Middle frontal gyrus (tissue), 1 donor: ENCODE measurements at regions not wholly inside any gene's neighbourhood (a gene's known extent, or its start where the extent isn't known, plus 50 kb on each side); places are given as distances from the start of the nearest gene placed in this dataset.
"Not testable (repeated sequence)": the region's sequence is repeated elsewhere in the genome, so short reads cannot be mapped to it uniquely, and the experiment has no call there.

Source experiments
- DNase-seq: peaks from one replicate; pipeline ENCODE4 v3.0.0-alpha.2; 2015; ENCODE audit warnings: low spot score; ENCODE audit errors: extremely low spot score

GRCh38 chr2:16373341-16373740, 292.3 kb downstream of the CYRIA start:
- DNase-seq = no peak

DNA sequence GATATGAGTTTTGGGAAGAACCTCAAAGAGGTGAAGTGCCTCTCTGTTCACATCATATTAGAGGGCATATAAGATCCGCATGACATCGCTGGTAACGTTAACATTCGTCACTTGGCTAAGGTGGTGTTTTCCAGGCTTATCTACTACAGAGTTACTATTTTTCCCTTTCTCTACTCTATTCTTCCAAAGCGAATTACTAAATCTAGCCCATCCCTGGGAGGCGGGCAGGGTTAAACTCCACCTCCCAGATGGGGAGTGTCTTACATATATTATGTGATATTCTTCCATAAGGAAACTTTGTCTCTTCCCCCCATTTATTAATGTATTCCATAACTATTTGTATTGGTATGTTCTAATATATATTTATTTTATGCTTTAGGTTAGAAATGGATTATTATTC, 293.9 kb downstream of the CYRIA start:
- no peak for DNase-seq

DNA sequence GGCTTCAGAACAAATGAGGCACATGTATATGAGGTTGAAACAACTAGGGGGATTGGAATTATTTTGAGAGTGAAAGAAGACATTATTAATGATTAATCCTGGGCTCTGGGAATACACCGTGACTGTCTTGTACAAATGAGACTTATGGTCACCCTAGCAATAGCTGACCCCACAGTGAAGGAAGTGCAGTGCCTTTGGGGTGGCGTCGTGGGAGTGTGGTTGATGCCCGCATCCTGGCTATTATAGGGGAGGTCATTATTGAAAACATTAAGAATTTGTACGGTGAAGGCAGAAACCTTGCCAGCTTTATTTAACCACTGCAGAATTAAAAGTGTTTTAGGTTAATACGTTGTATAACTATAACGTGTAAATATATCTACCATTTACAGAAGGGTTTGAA, 296.7 kb downstream of the CYRIA start:
- DNase-seq = no peak

GRCh38 chr2:16368328-16368727, 297.3 kb downstream of the CYRIA start:
- no peak for DNase-seq

GRCh38 chr2:16365366-16365765, 300.3 kb downstream of the CYRIA start:
- DNase-seq = no peak

DNA sequence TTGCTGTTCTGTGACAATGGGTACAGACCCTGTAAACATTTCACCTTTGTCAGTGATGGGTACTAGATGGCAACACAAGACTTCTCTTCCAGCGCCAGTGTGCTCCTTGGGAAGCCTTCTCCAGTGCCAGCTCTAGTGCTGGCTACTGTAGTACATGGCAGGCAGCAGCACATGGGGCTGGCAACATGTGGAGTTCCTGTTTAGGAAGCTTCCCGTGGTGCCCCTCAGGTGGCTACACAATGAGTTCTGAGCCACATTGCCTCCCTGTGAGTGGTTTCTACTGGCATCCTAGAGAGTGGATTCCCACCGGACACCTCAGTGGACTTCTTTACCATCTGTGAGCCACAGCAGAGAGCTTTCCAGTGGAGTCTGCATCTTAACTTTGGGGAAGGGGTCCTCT, 302.1 kb downstream of the CYRIA start:
- DNase-seq = no peak

DNA sequence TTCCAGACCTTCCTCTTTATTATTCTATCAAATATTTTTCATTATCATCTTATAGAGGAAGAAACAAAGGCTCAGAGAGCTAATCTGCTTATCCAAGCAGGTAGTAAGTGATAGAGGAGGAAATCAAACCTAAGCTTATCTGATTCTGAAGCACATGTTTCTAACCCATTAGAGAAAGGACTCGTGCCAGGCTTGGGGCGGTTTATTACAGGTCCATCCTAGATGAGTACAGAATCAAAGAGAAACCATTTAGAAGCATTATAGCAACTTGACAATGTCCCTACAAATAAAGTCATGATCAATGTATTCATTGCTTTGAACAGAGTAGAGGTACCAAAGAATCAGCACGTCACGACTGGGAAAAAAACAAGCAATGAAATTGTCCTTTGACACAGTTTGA, 303.0 kb downstream of the CYRIA start:
- DNase-seq = no peak

DNA sequence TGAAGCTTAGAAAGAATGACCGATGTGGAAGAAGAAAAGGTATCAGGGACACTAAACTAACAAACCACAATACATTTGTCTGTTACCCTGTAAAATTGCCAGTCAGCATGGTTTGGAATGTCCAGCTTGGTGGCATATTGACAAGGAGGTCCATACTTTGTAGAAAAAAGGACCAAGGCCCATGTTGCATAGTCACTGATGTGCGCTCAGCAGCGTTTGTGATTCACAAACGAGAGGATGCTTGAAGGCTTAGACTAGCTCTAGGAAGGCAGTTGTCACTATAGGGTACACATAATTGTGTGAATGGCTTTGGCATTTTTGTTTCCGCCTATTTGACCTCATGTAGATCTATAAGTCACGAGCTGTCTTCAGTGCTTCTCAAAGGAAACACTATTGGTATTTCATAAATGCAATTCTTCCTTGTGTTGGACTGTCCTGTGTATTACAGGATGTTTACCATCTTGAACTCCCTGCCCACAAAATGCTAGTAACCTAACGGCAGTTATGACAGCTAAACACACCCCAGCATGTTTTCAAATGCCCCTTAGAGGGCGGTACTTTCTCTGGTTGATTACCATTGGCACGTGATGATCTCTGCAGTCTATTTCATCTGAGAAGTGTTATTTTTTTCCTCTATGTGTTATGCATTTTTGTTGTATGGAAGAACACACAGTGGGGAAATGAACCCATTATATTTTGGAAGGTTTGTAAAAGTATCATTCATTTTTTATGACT, 304.2 kb downstream of the CYRIA start:
- DNase-seq = no peak

- no peak for DNase-seq
Observed at GRCh38 chr2:16359961-16360360, 305.7 kb downstream of the CYRIA start.

- DNase-seq = no peak
Observed at GRCh38 chr2:16357188-16357587, 308.4 kb downstream of the CYRIA start.

DNA sequence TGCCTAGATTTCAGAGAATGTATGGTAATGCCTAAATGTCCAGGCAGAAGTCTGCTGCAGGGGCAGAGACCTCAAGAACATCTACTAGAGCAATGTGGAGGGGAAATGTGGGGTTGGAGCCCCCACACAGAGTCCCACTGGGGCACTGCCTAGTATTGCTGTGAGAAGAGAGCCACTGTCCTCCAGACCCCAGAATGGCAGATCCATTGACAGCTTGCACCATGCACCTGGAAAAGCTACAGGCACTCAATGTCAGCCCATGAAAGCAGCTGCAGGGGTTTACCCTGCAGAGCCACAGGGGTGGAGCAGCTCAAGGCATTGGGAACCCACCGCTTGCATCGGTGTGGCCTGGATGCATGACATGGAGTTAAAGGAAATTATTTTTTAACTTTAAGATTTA, 314.1 kb downstream of the CYRIA start:
- DNase-seq = no peak

DNA sequence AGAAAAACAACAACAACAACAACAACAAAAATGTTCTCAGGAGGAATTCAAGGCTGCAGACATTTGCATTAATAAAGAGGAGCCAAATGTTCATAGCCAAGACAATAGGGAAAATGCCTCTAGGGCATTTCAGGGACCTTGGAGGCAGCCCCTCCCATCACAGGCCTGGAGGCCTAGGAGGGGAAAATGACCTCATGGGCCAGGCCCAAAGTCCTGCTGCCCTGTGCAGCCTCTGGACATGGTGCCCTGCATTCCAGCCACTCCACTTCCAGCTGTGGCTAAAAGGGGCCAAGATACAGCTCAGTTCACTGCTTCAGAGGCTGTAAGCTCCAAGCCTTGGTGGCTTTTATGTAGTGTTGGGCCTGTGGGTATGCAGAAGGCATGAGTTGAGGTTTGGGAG, 314.5 kb downstream of the CYRIA start:
- no peak for DNase-seq

DNA sequence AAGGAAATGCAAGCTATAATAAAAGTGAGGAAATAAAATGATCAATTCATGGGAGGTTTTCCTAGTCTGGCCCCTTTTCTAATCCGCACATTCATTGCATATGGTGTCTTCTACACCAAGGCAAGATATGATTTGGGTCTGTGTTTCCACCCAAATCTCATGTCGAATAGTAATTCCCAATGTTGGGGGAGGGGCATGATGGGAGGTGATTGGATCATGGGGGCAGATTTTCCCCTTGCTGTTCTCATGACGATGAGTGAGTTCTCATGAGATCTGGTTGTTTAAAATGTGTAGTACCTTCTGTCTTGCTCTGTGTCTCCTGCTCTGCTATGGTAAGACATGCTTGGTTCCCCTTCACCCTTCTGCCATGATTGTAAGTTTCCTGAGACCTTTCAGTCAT, 315.4 kb downstream of the CYRIA start:
- DNase-seq = no peak

- no peak for DNase-seq
Observed at GRCh38 chr2:16349811-16350210, 315.8 kb downstream of the CYRIA start.

DNA sequence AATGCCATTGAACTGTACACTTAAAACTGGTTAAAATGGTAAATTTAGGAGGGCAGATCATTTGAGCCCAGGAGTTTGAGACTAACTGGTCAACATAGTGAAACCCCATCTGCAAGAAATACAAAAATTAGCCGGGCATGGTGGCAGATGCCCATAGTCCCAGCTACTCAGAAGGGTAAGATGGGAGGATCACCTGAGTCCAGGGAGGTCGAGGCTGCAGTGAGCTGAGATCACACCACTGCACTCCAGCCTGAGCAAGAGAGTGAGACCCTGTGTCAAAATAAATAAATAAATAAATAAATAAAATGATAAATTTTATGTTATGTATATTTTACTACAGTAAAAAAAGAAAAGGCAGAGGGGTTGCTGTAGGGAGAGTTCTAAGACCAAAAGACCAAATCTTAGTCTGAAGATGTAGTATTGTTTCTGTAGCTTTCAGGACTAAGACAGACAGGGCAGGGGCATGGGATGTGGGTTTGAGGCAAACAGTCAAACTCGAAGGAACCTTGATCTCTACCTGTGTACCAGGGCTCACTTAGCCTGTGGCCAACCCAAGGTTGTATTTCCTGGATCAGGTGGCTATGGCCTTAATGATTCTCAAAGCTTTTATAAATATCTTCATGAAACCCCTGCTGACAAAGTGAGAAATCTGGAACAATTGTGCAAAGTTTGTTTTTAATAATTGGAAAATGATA, 316.7 kb downstream of the CYRIA start:
- DNase-seq = no peak

GRCh38 chr2:16346671-16347070, 319.0 kb downstream of the CYRIA start:
- no peak for DNase-seq

GRCh38 chr2:16345231-16345630, 320.4 kb downstream of the CYRIA start:
- DNase-seq = not testable (repeated sequence)

- DNase-seq = no peak
Observed at GRCh38 chr2:16339206-16339605, 326.4 kb downstream of the CYRIA start.

- no peak for DNase-seq
Observed at GRCh38 chr2:16338026-16338425, 327.6 kb downstream of the CYRIA start.

DNA sequence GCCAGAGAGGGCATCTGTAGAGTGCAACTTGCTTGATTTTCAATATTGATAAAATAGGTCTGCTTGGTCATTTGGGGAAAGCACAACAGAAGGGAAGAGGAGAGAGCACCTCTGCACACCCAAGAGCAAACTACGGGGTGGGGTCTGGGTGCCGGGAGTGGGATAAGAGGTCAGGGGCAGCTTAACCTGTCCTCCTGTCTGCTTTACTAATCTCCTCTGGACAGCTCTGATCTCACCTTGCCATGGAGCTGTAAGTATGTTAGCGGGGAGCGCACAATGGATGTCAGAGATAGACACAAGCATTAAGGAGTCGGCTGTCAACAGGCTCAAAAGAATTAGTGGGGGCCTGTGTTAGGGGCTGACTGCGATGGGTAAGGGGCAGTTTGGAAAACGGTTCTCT, 328.7 kb downstream of the CYRIA start:
- no peak for DNase-seq

DNA sequence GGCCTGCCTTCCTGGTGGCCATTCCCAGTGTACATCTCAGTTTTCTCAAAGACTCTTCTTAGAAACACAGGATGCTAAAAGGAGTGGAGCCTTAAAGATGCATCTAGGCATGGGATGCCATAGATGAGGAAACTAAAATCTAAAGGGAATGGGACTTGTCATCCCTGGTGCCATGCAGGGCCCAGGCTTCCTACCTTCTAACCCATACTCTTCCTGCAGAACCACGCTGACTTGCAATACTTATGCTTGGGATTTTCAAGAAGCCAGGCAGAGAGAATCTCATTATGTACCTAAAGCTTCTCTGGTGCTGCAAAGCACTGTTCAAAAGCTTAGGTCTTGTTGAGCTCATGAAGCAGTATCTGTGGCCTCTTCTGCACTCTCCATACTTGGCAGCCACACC, 329.1 kb downstream of the CYRIA start:
- DNase-seq = no peak

GRCh38 chr2:16335947-16336346, 329.7 kb downstream of the CYRIA start:
- no peak for DNase-seq

DNA sequence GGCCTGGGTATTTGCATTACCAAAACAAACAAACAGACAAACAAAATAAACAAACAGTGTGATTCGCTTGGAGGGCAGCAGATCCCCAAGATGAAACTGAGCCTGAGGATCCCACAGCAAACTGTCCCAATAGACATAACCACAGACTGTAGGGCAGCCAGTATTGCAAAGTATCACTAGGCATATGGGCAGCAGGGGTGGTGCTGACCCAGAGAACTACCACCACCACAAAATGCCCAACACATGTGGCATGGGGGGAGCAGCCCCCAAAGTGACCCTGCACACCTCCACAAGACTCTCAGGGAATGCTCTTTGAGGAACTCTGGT, 330.1 kb downstream of the CYRIA start:
- DNase-seq = no peak
